HepG2 (cell line): ENCODE measurements at regions not wholly inside any gene's neighbourhood (a gene's known extent, or its start where the extent isn't known, plus 50 kb on each side); places are given as distances from the start of the nearest gene placed in this dataset.

Source experiments
- ADNP ChIP-seq: sonication (generic); formaldehyde crosslinking; IDR thresholded peaks from 2 replicates; pipeline ENCODE4 v1.4.0; 2020; ENCODE audit warnings: missing genetic modification reagents
- AGO1 ChIP-seq: fragments of 200-400 bp; formaldehyde crosslinking; IDR thresholded peaks from 2 replicates; pipeline ENCODE4 v1.6.1; 2017; ENCODE audit warnings: mild to moderate bottlenecking, low read depth, low read length, moderate library complexity; ENCODE audit not compliant: poor library complexity, severe bottlenecking
- BCL3 ChIP-seq: sonication (generic); formaldehyde crosslinking; IDR thresholded peaks from 2 replicates; pipeline ENCODE4 v1.5.1; 2020; ENCODE audit warnings: mild to moderate bottlenecking, missing genetic modification reagents, moderate library complexity
- CBX1 ChIP-seq: IDR thresholded peaks from one replicate; pipeline ENCODE4 v1.6.1; 2016; ENCODE audit warnings: antibody characterized with exemption, low read depth
- E2F5 ChIP-seq: sonication (generic); formaldehyde crosslinking; conservative IDR thresholded peaks from 2 replicates; pipeline ENCODE4 v1.4.0; 2020; ENCODE audit warnings: missing genetic modification reagents
- HDAC2 ChIP-seq: sonication (generic); formaldehyde crosslinking; IDR thresholded peaks from 2 replicates; pipeline ENCODE4 v1.4.0; 2020; ENCODE audit warnings: missing genetic modification reagents
- KLF16 ChIP-seq, 2 experiments: sonication (generic) in 1 of 2; formaldehyde crosslinking in 1 of 2; IDR thresholded peaks; 2 replicates each; pipeline versions ENCODE4 v1.6.1 to v1.8.0; 2016 to 2023; ENCODE audit warnings: missing genetic modification reagents in 2 of 2, missing compliant biosample characterization in 1 of 2
- MED8 ChIP-seq: sonication (generic); formaldehyde crosslinking; IDR thresholded peaks from 2 replicates; pipeline ENCODE4 v1.8.1; 2023; ENCODE audit warnings: mild to moderate bottlenecking, missing genetic modification reagents; ENCODE audit not compliant: insufficient replicate concordance
- MIXL1 ChIP-seq: IDR thresholded peaks from 2 replicates; pipeline ENCODE4 v1.6.1; 2016
- MTF2 ChIP-seq: sonication (generic); formaldehyde crosslinking; IDR thresholded peaks from 2 replicates; pipeline ENCODE4 v1.5.0; 2020; ENCODE audit warnings: missing genetic modification reagents, borderline replicate concordance
- MXD1 ChIP-seq: sonication (generic); formaldehyde crosslinking; IDR thresholded peaks from 2 replicates; pipeline ENCODE4 v1.4.0; 2020; ENCODE audit warnings: mild to moderate bottlenecking, missing genetic modification reagents
- NFKB2 ChIP-seq: sonication (generic); formaldehyde crosslinking; IDR thresholded peaks from 2 replicates; pipeline ENCODE4 v1.4.0; 2020; ENCODE audit warnings: missing genetic modification reagents, borderline replicate concordance
- NRL ChIP-seq: sonication (generic); formaldehyde crosslinking; IDR thresholded peaks from 2 replicates; pipeline ENCODE4 v1.5.0; 2020; ENCODE audit warnings: missing genetic modification reagents, mild to moderate bottlenecking, moderate library complexity, borderline replicate concordance
- POGZ ChIP-seq: sonication (generic); formaldehyde crosslinking; IDR thresholded peaks from 2 replicates; pipeline ENCODE4 v1.4.0; 2020; ENCODE audit warnings: mild to moderate bottlenecking, missing genetic modification reagents
- RERE ChIP-seq: IDR thresholded peaks from 2 replicates; pipeline ENCODE4 v1.6.1; 2016; ENCODE audit warnings: low read depth, missing genetic modification reagents, missing compliant biosample characterization
- STAT5B ChIP-seq: sonication (generic); formaldehyde crosslinking; IDR thresholded peaks from 2 replicates; pipeline ENCODE4 v1.4.0; 2020; ENCODE audit warnings: missing genetic modification reagents
- THAP11 ChIP-seq: IDR thresholded peaks from 2 replicates; pipeline ENCODE4 v1.6.1; 2016; ENCODE audit warnings: missing biosample characterization, missing genetic modification reagents
- YEATS4 ChIP-seq: sonication (generic); formaldehyde crosslinking; IDR thresholded peaks from 2 replicates; pipeline ENCODE4 v1.4.0; 2020; ENCODE audit warnings: missing genetic modification reagents, borderline replicate concordance
- ZFP36L1 ChIP-seq: sonication (generic); formaldehyde crosslinking; IDR thresholded peaks from 2 replicates; pipeline ENCODE4 v1.8.0; 2022; ENCODE audit warnings: mild to moderate bottlenecking, missing genetic modification reagents, moderate library complexity
- ZFP62 ChIP-seq: sonication (generic); formaldehyde crosslinking; IDR thresholded peaks from 2 replicates; pipeline ENCODE4 v1.4.0; 2020; ENCODE audit warnings: missing genetic modification reagents
- ZMAT3 ChIP-seq: sonication (generic); formaldehyde crosslinking; conservative IDR thresholded peaks from 2 replicates; pipeline ENCODE4 v1.7.0; 2021; ENCODE audit warnings: missing genetic modification reagents
- ZNF101 ChIP-seq: sonication (generic); formaldehyde crosslinking; IDR thresholded peaks from 2 replicates; pipeline ENCODE4 v1.4.0; 2020; ENCODE audit warnings: mild to moderate bottlenecking, low read depth, missing genetic modification reagents, borderline replicate concordance
- ZNF451 ChIP-seq: sonication (generic); formaldehyde crosslinking; IDR thresholded peaks from 2 replicates; pipeline ENCODE4 v1.5.0; 2020; ENCODE audit warnings: mild to moderate bottlenecking, missing genetic modification reagents
- ZNF83 ChIP-seq: sonication (generic); formaldehyde crosslinking; IDR thresholded peaks from 2 replicates; pipeline ENCODE4 v1.4.0; 2020; ENCODE audit warnings: missing genetic modification reagents, mild to moderate bottlenecking, borderline replicate concordance
- ZNF891 ChIP-seq: sonication (generic); formaldehyde crosslinking; IDR thresholded peaks from 2 replicates; pipeline ENCODE4 v1.5.0; 2020; ENCODE audit warnings: mild to moderate bottlenecking, missing genetic modification reagents

- TF ChIP-seq KLF16 (CRISPR knock-in tag; IDR thresholded peaks at IDR 0.05) (no peak), STAT5B (CRISPR knock-in tag) (no peak), NRL (peak; percentile 4; the same call in 1 of the 2 replicates), BCL3 (CRISPR knock-in tag) (no peak), MTF2 (CRISPR knock-in tag) (0 out of 2 replicates have a peak, but pooled peaks have one; percentile 31), ZFP62 (CRISPR knock-in tag) (no peak), HDAC2 (no peak), AGO1 (no peak), ZMAT3 (no peak), RERE (no peak), MIXL1 (CRISPR knock-in tag) (no peak), ZNF891 (CRISPR knock-in tag) (no peak), THAP11 (CRISPR knock-in tag) (no peak), YEATS4 (no peak; the same call in 1 of the 2 replicates), ZNF101 (CRISPR knock-in tag) (no peak), NFKB2 (no peak), MED8 (CRISPR knock-in tag) (no peak), ZFP36L1 (CRISPR knock-in tag) (0 out of 2 replicates have a peak, but pooled peaks have one; percentile 13), E2F5 (CRISPR knock-in tag) (no peak), ZNF83 (CRISPR knock-in tag) (no peak), ADNP (CRISPR knock-in tag) (no peak), CBX1 (peak; percentile 35), MXD1 (CRISPR knock-in tag) (no peak), POGZ (CRISPR knock-in tag) (no peak), ZNF451 (CRISPR knock-in tag) (0 out of 2 replicates have a peak, but pooled peaks have one; percentile 9)
Measured at GRCh38 chr20:50460115-50460607, 50.0 kb upstream of the PTPN1 start (continued).
